HG02884 (cell line): ENCODE measurements at regions not wholly inside any gene's neighbourhood (a gene's known extent, or its start where the extent isn't known, plus 50 kb on each side); places are given as distances from the start of the nearest gene placed in this dataset.

Experiments
- ATAC-seq: cut with Tn5 transposase; IDR thresholded peaks from one replicate; pipeline ENCODE4 v1.9.1; 2021; ENCODE audit warnings: mild to moderate bottlenecking, moderate library complexity; ENCODE audit not compliant: unreplicated experiment

DNA sequence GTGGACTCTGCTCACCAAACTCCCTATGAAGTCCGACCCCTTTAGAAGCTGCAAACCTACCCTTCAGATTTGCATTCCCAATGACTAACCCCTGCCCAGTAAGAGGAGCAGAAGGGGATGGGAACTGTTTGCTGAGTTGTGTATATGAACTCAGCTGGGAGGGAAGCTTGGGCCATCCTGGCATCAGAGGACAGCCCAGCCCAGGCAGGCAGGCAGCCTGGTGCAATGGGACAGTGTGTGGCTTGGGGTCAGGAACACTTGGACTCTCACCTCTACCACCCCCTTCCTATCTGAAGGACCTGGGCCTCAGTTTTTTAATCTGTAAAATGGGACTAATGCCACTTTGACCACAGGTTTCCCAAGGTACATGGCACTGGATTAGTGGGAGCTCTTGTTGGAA, 147.4 kb upstream of the GPR26 start:
- no peak for ATAC-seq

DNA sequence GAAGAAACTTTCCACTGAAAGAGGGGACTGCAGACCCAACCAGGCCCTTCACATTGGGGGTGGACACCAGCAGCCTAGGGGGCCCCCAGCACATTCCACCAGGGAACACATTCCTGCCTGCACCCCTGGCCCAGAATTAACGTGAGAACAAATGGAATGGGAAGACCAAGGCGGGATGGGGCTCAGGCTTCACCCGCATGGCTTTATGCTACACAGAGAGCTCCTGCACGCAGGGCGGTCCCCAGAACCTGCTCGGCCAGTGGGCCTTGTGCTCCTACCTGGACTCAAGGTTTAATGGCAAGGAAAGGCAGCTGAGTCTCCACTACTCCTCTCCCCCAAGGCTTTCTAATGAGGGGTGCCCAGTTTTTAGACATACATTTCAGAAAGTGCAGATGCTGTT, 146.3 kb upstream of the GPR26 start:
- no peak for ATAC-seq

DNA sequence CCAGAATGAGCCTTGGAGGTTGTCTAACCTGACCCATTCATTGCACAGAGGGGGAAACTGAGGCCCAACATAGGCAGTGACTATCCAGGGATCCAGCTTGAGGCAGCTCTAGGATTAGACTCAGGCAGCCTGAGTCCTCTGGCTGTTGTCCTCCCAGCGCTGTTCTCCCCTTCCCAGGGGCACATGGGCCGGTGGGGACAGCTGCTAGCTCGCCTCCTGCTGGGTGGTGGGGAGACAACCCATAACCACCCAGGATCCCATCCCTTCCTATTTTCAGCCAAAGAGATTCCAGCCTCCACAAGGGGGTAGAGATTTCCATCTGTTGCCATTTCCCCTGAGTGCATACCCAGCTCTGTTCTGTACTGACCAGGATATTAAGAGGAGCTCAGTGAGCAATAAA, 145.1 kb upstream of the GPR26 start:
- ATAC-seq: no peak

DNA sequence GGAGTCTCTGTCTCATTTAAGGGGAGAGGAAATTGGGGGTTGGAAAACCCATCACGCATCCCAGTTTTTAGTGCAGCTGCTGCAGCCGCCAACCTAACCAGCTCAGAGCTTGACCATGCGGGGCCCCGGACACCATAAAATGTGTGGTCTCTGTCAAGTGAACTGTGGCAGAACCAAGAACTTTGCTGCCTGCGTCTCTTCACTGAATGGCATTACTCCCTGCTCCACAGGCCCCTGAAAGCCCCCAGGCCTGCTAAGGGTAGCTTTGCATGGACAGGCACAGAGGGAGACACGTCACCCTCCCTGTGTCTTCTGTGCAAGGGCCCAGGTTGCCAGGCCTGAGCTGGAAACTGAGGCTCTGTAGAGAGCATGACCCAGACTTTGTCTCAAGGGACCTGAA, 144.6 kb upstream of the GPR26 start:
- ATAC-seq: no peak

DNA sequence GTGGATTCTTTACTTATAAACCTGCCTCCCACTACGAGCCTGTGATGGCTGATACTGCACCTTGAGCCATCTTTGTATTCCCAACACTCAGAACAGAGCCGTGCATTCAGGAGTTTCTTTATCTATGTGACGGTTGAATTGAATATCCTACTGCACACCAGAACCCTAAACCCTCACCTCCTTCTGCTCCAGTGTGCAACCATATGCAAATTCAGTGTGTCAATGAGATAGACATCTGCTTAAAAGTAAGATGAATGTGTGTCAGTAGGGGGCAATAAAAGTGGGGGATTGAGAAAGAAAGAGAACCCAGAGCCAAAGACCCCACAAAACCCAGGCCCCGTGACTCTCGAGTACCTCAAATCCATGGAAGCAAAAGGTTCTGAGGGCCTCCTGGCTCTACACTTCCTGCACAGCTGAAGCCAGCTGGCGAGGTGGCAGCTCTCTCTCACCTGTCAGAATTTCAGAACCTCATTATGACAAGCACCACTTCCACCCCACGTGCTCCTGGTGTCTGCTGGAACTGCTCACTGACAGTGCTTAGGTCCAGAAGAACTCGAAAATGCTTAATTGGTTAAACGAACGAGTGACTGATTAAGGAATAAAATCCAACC, 143.3 kb upstream of the GPR26 start:
- no peak for ATAC-seq

DNA sequence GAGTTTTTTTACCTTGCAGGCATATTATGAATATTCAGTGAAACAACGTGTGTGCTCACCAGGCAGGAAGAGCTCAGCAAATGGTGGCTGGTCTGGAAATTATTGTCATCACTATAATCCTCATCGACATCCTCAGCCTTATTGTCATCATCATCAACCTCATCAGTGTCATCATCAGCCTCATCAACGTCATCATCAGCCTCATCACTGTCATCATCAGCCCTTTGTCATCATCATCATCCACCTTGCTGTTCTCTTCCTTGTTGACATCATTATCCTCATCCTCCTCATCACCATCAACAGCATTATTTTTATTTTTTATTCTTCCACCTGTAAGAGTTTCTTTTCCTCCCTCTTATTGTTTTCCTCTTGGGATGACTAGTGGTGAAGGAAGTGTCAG, 142.3 kb upstream of the GPR26 start:
- ATAC-seq: no peak

DNA sequence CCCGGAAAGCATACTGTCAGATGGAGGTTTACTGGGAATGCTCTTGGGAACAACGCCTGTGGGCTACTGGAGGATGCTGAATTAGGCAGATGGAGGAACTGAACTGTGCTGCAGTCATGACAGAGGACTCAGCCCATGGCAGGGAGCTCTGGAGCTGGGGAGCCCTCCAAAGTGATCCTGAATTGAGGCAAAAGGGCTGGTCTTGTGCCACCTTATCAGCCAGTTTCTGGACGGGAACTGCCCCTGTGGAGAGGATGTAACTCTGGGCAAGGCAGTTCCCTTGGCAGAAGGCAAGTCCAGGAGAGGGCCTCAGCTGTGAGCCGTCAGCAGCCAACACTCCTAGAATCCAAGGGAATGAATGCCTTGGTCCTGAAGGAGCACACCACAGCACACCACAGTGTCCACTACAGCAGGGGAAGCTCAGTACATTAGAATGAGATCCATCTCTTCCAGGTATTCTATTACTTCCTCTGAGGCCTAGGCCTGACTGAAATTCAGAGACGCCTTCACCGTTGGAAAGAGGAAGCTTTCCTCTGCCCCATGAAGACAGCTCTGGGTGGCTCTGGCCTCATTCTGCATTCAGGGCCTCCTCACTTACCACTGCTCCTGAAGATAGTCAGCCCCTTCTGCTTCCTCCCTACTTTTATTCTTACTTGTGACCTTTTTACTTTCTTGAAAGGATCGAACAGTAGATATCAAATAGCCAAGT, 139.6 kb upstream of the GPR26 start:
- no peak for ATAC-seq

DNA sequence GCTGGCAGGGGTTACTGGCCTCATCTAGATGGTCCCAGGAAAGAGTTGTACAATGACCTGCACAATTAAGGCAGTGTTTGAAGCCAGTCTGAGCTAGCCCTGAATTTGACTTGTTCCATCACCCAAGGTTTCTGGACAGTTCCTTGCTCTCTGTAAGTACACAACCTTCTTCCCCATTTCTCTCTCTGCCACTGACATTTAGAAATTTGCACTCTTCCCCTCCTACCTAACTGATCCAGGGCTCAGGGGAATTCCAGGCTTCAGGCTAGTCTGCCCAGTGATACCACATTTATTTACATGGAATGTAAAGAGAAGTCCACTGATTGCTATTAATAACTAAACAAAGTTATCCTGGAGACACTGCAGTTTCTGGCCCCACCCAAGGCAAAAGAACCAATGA, 139.0 kb upstream of the GPR26 start:
- ATAC-seq: no peak

DNA sequence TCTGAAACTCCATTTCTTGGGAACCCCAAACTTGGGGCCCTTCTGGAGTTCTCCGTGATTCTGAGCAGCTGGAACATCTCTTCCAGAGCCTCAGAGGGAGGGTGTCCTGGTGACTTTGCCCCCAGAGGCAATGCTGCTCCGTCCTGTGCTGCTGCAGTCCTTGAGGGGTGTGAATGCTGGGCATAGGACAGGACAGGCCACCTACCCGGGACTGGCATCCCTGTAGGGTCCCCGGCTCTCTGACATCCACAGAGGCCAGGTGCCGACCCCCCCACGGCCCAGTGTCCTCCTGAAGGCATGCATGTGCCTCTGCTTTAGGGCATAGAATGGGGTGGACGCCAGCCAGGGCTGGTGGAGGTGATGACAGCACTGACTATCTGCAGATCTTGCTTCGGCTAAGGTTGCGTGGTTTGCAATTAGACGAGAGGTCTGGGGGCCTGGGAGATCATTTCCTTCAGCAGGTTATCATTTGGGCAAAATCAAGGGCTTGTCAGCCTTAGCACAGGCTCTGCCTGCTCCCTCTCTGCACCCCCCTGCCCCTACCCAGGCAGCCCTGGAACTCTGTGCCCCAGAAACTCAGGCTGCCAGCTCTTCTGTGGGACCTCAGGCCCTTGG, 136.9 kb upstream of the GPR26 start:
- no peak for ATAC-seq

DNA sequence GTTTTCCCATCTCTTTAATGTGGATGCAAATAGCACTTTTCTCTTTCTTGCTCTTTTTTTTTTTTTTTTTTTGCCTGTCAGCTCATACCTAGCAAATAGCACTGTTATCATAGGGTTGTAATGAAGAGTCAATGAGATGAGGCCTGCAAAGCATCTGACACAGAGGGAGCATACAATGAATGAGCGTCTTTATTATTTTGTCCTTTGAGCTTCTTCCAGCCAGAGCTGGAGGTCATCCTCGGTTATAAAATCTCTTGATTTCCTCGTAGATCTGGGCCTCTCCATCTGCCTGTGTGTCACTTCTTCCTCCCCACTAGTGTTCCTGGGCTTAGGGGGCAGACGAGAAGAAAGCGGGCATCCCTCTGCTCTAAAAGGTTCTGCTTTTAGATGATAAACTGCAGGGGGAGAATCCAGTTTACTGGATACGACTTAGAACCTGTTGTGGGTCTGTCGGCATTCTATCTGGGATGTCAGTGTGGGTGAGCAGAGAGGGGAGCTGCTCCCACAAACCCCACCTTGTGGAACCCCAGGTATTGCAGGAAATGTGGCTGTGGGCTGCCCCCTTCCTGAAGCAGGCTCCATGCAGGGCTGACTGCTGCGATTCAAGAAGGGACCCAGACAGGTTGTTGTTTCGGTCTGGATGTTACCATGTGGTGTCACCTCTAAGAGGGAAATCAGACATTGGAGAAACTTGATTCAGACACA, 135.8 kb upstream of the GPR26 start:
- no peak for ATAC-seq

DNA sequence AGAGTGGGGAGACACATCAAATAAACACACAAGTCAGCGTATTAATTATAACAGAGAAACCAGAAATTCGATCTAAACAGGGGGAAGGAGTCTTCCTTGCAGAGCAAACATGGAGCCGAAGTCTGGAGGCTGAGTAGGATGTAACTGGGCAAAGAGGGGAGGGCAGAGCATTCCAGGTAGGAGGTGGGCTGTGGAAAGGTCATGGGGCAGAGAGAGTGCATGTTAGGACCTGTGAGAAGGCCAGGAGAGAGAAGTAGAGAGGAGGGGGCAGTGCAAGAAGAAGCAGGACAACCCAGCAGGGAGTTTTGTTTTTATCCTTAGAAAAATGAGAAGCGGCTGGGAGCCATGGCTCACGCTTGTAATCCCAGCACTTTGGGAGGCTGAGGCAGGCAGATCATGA, 130.8 kb upstream of the GPR26 start:
- no peak for ATAC-seq

DNA sequence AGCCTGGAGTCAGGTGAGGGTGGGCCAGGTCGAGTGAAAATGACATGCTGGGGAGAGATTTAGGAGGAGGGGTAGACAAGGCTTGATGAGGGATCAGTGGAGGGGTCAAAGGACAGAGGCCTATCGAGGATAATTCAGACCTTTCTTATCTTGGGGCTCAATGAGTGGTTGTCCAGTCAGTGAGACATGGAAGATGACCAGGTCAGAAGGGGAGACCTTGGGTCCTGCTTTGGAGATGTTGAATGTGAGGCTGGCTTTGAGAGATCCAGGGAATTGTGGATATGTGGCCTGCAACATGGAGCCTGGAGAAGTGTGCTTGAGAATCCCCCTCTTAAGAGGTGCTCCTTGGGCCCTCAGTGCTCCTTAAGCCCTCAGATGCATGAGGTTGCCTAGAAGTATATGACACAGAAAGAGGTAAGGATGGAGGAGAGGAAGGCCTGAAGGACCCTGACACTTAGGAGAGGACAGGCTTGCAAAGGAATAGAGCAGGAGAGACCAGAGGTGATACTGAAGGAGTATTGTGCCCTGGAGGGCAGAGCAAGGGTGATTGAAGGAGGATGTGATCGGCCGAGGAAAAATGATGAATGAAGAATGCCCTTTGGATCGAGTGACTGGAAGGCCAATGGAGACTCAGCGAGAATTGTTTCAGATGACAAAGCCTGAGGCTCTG, 129.8 kb upstream of the GPR26 start:
- ATAC-seq: no peak

DNA sequence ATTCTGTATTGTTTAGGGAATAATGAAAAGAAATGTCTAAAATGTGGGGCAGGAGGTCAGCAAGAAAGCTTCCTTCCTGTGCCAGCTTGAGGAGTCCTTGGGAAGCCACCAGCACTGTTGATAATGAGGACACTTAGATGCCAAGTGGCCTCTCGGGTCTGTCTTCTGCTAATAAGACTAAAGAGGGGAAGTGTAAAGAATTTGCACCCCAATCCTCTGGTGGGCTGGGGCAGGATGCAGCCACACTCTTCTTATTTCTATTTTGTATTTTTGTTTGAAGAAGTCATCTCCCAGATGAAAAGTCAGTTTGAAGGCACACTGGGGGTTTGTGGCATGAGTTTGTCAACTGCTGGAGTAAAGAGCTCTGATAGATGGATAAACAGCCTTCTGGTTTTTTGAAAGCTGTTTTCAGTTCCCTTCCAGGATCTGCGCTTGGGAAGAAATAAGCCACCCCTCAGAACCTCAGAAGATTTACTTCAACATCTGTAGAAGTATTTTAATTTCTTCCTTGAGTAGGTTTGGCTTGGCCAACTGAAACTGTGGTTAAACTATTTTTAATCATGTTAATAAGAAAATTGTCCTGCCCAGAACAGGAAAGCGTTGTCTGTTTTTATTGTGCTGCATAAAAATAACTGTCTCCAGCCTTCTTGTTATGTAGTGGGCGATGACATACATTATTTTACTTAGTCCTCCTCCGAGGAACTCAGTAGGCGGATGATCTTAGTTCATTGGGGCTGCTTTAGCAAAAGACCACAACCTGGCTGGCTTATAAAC, 128.8 kb upstream of the GPR26 start:
- ATAC-seq: no peak

DNA sequence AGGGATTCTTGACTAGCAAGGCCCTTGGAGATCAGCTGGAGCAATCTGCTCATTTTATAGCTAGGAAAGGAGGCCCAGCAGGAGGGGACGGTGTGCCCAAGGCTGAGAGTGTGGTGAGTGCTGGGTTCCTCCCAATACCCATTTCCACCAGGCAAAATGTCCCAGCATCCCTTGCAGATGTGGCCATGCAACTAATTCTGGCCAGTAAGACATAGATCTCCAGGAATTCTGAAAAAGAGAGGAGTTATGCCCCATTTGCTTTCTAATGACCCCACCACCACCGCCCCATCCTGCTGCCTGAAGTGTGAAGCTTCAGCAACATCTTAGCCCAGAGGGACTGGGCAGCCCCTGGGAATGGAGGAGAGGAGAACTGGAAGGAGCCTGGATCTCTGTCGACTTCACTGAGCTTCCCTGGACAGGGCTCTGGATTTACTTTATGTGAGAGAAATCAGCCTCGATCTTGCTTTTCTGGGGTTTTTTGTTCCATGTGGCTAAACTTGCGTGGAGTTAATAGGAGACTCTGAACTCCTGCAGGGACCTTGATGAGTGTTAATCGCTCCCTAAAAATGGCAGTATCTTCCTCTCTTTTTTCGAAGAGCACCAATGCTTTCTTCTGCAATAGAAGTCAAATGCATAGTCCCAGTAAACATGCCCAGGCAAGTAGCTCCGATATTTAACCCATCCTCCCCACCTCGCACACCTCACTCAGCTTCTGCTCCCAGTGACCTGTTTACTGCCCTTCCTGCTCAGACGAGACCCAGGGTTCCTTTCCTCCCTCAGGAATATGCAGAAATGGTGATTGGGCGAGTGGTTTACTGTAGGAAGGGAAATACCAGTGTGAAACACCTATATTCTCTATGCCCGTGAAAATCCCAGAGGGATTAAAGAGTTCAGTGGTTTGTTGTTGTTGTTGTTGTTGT, 127.5 kb upstream of the GPR26 start:
- no peak for ATAC-seq

DNA sequence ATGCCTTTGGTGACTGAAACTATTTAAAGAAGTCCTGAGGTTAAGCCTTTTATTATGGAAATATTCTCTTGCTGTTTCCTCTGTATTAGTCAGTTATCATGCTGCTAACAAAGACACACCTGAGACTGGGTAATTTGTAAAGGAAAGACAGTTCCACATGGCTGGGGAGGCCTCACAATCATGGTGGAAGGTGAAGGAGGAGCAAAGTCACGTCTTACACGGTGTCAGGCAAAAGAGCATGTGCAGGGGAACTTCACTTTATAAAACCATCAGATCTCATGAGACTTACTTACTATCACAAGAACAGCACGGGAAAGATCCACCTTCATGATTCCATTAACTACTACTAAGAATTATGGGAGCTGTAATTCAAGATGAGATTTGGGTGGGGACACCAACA, 121.2 kb upstream of the GPR26 start:
- ATAC-seq: no peak

DNA sequence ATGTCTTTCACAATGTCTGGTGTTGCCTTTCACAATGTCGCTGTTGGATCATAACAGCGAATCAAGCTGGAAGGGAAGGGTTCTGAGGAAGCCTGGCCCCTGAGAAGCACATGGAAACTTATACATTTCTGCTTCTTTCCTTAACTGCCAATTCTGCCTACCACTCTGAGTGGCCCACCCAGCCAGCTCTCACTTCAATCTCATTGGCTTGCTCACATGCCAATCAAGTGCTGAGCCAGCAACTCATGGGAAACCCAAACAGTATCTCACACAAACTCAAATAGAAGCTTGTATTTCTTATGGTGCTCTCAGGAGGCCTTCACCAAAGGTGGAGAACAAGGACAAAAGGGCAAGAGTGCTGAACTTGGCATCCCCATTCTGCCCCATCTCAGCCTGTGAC, 117.4 kb upstream of the GPR26 start:
- no peak for ATAC-seq

DNA sequence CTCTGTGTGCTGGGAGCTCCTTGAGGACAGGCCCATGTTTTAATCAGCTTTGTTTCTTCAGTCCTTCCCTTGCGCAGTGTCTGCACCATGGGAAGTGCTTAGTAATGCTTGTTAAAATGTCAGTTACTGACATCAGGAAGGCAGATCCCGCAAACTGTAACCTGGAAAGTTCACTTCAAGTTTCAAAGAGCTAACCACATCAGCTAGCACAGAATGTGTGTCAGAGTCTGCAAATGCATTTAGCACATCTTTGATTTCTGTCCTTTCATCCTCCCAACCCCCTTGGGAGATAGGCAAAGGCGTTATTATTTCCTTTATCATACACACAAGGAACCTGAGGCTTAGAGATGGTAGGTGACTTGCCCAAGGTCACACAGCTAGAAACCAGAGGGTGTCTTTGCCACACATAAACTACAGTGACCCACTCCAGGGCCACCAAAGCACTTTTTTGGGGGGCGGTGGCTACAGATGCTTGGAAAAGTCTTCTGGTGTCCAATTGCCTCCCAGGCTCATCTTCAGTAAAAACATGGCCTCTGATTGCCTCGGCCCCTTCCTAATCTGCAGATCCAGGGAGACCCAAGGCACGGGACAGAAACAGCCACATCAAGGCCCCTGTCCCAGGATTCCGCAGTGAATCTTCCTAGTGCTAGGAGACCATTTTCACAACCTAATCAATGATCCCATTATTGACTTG, 116.2 kb upstream of the GPR26 start:
- ATAC-seq: no peak

DNA sequence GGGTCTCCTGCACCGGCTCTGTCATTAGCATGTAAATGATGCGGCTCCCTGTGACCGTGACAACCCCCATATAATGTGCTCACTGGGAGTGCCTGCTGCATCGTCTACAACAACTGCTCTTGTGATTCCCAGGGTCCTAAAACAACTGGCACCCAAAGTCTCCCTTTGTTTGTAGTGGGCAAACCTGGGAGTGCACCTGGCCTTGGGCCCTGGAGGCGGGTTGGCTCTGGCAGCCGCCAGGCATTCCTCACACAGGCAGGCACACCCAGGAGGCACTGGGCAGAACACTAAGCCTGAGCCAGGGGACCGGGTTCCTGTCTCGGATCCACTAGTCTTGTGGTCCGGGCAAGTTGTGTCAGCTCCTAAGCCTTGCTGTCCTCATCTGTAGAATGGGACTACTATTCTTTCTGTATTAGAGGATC, 115.5 kb upstream of the GPR26 start:
- no peak for ATAC-seq

DNA sequence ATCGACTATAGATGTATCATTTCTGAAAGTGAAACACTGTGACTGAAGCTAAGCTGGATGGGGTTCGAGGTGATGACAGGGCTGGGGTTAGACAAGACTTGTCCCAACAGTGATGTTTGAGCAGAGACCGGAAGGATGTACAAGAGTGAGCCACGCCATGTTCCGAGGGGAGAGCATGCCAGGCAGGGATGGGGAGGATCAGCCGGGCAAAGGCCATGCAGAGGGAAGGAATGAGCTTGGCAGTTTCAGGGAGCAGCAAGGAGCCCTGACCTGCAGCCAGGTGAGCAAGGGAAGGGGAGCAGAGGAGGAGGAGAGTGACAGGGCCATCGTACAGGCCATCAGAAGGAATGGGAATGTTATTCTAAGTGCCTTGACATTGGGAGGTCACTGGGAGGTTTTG, 114.9 kb upstream of the GPR26 start:
- ATAC-seq: no peak
